Activated CD8-positive, alpha-beta memory T cell treated with anti-CD3 and anti-CD28 coated beads for 24 hours (primary cell): ENCODE measurements at regions not wholly inside any gene's neighbourhood (a gene's known extent, or its start where the extent isn't known, plus 50 kb on each side); places are given as distances from the start of the nearest gene placed in this dataset.

Experiments
- DNase-seq: peaks from one replicate; pipeline ENCODE4 v3.0.0-alpha.2; 2020

DNA sequence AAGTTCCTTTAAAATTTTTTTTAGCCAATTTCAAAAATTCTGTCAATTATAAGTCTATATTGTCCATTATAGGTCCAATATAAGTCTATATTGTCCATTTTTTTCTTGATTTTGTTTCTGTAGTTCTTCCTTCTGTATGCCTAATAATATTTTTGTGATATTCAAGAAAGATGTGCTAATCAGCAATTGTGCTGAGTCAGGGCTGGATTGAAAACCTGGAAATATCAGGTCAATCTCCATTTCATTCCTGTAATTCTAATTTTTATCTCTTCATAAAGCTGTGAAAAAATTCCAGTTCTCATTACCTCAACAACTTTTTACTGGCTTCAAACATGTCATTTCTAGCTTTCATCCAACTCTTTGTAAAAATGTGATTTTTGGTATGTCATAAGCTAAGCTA is 353.7 kb downstream of the SLITRK6 start:
- no peak for DNase-seq

DNA sequence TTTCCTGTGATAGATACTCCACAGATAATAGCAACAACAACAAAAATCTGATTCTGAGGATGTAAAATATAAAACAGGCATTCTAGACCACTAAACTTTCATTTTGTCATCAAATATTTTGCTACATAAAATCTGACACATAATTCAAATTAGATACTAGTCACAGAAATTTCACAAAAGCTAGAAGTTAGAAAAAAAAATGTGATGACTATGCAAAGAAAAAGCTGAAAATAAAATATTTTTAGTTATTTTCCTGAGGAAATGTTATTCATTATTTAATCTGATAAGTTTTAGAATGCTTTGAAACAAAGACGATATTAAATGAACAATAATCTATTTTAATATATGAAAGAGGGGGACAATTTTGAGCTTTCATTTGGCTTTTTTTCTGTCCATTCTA is 357.2 kb downstream of the SLITRK6 start:
- DNase-seq: no peak

DNA sequence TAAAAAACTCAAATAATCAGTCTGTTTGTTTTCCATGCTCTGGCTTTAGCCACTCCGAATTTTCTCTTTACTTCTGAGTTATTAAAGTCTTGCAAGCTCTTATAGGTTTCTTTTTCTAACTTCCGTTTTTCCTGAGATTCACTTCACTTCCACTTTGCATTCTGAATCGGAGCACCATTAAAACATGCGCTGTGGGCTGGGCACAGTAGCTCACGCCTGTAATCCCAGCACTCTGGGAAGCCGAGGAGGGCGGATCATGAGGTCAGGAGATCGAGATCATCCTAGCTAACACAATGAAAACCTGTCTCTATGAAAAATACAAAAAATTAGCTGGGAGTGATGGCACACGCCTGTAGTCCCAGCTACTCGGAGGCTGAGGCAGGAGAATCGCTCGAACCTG is 357.9 kb downstream of the SLITRK6 start:
- DNase-seq: no peak

DNA sequence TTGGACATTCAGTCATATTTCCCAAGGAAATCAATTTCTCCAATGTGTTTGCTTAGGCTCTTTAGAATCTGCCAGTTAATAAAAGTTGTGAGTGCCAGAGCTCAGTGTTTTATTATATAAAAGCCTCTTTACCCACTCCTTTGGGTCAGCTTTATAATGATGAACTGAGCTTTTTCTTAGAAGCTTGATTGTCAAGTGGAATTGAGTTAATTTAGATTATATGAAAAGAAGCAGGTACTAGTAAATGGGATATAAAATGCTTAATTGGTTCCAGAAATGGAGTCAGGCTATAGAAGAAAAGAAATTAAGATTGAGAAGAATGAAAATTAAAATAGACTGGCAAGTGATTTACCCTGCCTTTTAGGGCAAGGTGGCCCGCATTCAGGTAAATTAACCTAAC is 363.2 kb downstream of the SLITRK6 start:
- no peak for DNase-seq

DNA sequence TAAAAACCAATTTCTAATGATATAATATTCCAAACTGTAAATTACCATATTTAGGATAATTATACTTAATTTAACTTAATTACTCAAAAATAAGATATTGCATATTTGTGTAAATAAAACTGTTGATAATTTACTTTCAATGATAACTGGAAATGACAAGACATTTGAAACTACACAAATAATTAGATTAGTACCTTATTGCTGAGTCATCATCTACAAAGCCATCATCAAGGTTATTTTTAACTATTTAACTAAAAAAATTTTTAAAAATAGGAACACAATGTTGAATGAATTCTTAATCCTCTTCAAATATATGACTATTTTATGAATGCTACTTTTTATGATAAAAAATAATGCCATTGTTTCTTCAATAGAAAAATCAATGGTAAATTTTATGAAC is 364.3 kb downstream of the SLITRK6 start:
- no peak for DNase-seq

DNA sequence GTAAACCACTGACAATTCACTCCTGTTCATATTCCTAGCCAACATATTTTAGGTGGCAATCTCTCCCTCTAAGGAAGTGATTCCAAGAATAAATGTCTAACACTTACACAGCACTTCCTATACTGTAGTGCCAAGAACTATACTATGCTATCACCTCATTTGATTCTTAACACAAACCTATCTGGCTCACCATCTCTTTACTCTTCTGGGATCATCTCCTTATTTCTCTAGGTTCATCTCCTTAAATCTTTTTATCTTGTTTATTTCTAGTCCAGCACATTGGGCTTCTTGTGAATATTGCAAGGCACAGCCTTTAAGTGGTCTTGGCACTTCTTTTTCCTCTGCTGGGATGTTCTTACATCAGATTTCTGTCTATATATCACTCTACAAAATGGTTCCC is 366.3 kb downstream of the SLITRK6 start:
- DNase-seq: no peak

DNA sequence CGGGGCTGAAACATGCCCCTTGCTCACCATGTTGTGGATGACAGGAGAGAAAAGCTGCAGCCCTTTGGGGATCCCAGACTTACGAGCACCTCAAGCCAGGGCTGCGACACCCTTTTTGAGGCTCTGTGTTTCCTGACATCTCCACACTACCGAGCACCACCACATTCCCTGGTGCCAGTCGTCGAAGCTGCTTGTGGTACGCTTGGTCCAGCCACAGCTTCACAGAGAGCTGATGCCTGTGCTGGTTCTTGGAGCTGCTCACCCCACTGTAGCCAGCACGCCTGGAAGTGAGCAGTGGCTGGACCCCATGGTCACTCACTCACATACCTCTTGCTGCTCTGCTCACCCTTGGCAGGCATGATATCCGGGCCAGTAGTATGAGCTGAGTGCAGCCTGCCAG is 367.5 kb downstream of the SLITRK6 start:
- DNase-seq: no peak

DNA sequence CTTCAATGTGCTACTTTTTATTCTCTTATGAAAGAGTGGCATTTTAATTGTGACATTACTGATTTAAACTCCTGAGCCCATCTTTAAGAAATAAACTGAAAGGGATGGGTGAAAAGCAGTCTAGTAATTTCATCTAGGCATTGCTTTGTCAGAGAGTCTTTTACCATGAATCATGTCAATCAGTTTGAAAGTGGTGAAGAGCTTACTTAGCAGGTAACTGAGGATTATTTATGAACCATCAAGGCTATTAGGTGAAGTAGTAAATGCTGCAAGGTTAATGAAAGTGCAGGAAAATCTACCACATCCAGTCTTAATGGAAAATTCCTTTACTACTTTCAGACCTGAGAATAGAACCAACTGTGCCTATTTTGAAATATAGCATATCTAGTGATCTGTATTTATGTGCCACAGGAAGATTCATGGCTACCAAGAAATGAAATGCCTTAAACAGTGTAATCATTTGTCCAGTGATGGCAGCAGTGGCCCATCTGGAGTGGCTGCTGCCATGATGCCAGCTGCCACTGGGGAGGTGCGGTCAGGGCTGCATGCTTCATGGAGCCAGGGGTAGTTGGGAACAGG is 368.9 kb downstream of the SLITRK6 start:
- DNase-seq: no peak

DNA sequence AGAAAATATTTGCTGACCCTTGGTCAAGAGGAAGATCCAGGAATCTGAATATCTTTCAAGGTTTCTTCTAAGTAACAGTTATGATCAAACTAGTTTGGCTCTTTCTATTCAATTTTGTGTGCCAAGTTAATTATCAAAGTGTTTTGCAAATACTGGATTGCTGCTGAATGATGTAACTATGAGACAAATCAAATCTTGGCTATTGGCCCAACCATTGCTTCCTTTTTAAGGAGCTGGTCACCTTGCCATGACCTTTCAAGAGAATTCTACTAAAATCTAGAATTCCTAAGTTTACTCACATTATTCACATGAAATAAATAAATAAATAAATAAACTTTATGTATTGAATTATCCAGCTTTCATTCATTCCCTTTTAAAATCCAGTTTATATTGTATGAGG is 371.8 kb downstream of the SLITRK6 start:
- no peak for DNase-seq

DNA sequence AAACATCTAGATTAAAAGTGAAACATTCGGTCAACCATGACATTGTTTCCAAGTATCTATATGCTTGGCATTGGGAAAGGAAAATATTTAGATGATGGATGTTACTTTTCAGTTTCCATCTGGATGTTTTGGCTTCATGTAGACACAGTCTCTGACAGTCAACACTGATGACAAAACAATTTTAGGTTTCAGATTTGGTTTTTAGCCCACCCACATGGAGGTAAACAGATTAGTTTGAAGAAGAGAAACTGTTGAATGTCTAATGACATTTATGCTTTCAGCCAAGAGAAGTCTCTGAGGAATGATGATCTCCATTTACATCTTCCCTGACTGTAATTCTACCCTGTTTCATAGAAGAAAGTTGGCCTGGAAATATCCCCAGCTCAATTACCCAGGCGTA is 379.1 kb downstream of the SLITRK6 start:
- DNase-seq: no peak

DNA sequence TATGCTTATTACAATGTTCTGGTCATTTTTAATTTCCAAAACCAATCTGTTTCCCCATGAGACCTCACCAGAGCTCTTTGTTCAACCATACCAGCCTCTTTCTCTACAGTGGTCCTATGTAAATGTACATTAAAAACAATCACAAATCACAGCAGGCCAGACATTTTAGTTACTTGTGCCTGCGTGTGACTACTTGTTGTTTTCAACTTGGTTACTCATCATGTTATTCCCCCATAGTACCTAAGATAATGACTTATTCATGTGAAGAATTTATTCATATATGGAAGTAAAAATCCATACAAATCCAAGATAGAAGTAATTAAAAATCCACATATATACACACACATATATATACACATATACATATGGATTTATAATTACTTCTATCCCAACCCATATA is 379.6 kb downstream of the SLITRK6 start:
- no peak for DNase-seq

DNA sequence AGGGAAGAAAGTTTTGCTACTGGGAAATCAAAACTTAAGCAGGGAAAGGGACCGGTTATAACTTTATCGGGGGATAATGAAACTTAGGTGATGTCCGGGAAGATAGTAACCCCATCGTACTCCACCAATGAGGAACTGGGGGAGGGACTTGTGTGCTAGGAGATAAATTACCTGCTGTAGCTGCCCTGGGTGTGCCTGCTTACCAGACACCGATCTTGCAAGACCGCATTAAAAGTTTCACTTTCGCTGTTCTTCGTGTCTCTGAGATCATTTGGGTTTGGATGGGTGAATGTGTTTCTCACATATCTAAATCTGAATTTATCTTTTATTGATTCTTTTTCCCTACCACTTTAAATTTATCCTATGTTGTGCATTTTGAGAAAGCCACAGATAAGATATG is 381.4 kb downstream of the SLITRK6 start:
- no peak for DNase-seq

DNA sequence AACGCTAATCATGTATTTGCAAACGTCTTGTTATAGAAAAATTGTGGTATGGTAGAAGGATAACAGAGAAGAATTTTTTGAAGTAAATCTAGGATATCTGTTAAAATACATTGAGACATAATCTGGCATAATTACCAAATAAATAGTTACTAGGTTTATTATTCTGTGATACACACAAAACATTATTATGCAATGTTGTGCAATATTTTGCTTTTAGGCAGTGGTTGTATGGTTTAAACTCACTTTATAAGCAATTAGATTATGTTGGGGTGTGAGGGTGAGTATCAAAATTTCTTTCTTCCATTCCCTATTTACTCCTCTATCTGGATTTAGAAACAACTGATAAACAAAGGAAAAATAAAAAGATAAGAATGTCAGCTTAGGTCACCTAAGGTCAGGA is 385.6 kb downstream of the SLITRK6 start:
- DNase-seq: no peak

DNA sequence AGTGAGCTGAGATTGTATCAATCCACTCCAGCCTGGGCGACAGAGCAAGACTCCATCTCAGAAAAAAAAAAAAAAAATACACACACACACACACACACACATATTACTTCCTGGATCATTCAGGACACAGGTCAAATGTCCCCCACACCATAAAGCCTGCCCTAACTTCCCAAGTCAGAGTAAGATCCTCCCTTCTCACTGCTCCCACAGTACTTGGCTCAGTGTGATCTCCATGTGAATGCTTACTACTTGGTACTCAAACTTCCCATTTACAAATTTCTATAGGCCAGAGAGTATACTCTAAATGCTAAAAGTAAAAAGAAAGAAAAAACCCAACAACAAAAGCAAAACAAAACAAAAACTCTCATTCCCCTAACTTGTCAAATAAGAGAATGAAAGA is 386.8 kb downstream of the SLITRK6 start:
- no peak for DNase-seq

DNA sequence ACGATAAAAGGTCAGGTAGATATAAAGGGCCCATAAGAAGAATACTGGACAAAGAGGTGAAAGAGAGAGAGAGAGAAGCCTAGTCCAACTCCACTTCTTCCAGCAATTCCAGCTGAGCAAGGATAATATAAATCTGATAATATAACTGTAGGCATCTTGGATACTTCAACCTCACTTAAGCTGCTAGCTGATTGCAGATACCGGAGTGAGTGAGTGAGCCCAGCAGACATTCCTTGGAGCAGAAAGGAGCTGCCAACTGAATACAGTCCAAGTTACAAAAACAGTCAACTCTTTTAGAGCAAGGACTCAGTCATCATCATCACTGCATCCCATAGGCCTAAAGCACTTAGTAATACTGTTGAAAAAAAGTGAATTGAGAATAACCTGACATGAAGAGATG is 387.6 kb downstream of the SLITRK6 start:
- no peak for DNase-seq

DNA sequence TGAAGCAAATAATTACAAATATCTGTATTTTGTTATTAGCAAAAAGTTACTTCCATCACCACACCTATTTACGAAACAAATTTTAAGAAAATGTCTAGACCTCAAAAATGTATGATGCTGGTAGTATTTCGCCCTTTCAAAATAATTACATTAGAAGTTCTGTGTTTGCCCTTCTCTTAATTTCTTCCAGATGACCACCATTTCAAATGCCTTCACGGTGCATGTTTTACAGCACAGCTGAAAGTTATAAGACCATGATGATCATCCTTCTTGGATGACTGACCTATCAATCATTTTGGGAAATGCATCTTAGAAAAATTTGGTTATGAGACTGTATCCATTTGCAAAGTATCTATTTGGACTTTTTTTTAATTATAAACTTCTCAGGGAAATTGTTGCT is 390.8 kb downstream of the SLITRK6 start:
- no peak for DNase-seq

DNA sequence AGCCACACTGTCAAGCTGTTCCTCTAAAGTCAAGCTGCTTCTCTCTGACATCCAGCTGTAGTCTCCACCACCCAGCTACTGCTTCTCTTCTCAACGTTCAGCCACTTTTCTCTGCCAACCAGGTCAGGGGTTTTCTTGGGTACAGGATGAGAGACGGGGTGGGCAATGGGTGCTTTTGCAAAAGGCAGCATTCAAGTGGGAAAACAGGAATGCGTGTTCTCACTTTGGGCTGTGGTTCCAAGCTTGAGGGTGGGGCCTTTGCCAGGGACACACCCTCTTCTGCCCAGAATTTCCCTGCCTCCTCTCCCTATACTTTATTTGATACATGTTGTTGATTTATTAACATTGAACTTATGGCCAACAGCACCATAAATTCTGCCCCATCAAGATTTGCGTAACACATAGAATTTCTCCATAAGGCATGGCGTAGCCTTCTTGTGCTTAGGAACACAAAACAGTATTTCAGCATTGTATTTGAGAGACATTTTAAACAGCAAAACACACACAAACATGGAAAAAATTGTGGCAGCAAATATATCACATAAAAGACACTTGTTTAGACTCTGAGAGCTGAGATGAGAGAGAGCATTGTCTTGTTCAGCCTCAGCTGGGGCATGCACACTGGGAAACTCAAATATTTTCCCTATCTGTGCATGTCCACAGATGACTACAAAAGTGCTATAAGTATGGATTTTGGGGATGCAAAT is 392.8 kb downstream of the SLITRK6 start:
- DNase-seq: no peak

DNA sequence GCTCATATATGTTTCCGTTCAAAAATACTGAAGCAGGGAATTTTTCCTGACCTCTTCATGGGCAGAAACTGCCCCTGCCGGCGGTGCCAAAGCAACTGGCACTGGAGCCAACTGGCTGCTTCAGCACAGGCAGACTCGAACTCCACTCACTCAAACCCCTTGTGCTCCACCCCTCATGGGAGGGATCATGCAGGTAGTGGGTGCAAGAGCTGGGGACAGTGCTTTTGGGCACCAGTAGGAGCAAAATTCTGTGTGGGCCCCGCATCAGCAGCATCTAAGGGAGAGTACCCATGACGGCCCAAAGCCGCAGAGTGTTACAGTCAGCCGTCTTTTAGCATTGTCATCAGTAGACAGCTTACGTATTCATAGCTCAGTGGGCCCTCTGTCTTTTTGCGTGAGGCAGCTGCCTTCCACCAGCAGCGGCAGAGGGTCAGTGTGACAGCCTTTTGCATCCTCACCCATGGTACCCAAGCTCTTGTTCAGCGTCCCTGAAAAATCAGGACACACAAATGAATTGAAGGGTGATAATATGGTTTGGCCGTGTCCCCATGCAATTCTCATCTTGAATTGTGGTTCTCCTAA is 393.8 kb downstream of the SLITRK6 start:
- DNase-seq: no peak

DNA sequence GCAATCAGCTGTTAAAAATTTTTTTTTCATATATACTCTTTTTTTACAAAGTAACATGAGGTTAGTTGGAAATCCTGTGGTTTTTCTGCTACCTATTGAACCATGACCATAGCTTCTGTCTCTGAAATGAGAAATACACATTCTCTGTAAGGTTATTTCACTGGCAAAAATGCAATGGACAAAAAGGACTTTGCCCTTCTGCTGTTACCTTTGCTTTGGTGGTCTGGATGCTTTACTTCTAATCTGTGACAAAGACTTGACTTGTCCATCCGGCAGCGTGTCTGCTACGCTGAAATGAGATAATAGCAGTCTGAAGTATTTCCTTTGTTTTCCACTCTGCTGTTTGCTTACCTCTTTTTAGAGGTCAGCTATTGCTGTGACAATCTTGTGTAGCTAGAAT is 412.8 kb downstream of the SLITRK6 start:
- no peak for DNase-seq

DNA sequence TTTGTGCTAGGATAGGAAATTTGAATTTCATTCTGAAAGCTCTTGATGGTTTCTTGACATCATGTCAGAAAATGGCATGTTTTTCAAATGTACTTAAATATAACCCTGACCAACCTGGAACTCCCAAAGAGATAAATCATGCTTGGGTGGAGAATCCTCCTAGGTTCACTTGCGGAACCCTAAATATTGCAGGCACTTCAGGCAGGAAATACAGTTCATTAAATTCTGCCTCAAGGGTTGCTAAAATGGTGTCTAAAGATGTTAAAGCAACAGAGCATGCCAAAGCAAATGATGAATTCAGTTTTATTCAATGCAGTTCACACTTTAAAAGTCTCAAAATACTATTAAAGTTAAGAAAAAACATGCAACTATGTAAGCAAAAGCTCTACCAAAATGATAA is 415.9 kb downstream of the SLITRK6 start:
- DNase-seq: no peak

DNA sequence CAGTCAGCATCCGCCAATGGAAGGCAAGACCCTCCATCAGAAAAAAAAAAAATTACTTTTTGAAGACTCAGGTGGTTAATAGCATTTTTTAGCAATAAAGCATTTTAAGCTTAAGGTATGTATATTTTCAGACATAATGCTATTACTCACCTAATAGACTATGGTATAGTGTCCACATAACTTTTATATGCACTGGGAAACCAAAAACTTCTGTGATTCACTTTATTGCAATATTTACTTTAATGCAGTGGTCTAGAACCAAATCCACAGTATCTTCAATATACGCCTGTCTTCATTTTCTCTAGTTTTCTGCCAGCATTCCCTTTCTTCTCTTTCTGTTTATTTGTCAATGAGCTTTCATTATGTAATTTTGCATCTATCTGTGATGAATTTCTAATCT is 418.1 kb downstream of the SLITRK6 start:
- DNase-seq: no peak

DNA sequence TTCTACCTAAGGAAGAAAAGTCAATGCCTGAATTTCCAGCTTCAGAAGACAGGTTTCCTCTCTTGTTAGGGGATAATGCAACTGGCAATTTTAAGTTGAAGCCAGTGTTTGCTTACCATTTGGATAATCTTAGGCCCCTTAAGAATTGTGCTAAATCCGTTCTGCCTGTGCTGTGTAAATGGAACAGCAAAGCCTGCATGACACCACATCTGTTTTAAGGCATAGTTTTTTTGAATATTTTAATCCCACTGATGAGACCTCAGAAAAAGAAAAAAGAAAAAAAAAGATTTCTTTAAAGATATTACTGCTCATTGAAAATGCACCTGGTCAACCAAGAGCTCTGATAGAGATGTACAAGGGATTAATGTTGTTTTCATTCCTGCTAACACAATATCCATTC is 419.2 kb downstream of the SLITRK6 start:
- no peak for DNase-seq

DNA sequence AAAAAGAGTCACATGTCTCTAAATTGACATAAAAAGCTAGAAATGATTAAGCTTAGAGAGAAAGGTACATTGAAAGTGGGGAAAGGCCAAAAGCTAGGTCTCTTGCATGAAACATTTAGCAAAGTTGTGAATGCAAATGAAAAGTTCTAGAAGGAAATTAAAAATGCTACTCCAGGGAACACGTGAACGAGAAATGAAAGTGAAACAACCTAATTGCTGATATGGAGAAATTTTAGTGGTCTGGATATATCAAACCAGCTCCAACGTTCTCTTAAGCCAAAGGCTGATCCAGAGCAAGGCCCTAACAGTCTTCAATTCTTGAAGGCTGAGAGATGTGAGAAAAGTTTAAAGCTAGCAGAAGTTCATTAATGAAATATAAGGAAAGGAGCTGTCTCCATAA is 419.8 kb downstream of the SLITRK6 start:
- DNase-seq: no peak

DNA sequence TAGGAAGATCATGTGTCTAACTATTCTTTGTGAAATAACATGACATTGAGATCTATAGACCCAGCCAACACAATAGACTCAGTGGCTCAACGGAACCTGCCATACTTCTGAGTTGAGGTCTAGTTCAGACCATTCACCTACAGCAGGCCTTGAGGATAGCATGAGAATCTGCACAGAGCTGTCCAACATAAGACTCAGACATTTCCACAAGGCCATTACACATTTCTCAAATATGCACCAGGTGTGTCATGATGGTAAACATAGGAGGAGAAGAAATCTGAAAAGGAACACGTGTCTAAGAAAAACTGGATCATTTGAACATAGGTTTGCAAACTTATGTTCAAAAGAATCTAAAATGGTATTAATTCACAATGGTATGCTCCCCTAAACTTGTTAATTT is 421.4 kb downstream of the SLITRK6 start:
- DNase-seq: no peak

DNA sequence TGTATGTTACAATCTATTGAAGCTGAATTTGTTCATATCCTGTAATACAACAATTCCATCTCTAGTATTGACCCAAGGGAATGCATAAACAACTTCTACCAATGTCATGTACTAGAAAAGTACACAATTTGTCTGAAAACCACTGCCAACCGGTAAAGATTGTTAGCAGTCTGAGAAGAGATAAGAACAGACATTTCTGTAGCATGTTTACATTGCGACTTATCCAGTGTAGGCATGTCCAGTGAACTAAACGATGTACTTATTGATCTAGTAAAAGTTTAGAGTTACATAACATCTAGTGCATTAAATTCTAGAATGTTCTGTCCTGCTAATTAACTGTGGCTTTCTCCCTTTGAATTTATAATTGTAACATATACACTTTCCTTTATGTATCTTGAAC is 425.9 kb downstream of the SLITRK6 start:
- no peak for DNase-seq
